ENCODE measurements at regions not wholly inside any gene's neighbourhood (a gene's known extent, or its start where the extent isn't known, plus 50 kb on each side); places are given as distances from the start of the nearest gene placed in this dataset.
"Not testable (repeated sequence)": the region's sequence is repeated elsewhere in the genome, so short reads cannot be mapped to it uniquely, and the experiment has no call there.

GRCh38 chr14:70269582-70269981 is 80.8 kb upstream of the SLC8A3 start:
- DNase-seq (ENCODE audit: low read depth): no peak
- in situ Hi-C loops (cut with HindIII; ENCODE audit: low pct_unique_long_range_greater_than_20kb, low sequenced_read_pairs): no loop called here

GRCh38 chr14:70268760-70269159 is 80.0 kb upstream of the SLC8A3 start:
- in situ Hi-C loops (cut with HindIII; ENCODE audit: low pct_unique_long_range_greater_than_20kb, low sequenced_read_pairs): no loop called here
- DNase-seq (ENCODE audit: low read depth): no peak

DNA sequence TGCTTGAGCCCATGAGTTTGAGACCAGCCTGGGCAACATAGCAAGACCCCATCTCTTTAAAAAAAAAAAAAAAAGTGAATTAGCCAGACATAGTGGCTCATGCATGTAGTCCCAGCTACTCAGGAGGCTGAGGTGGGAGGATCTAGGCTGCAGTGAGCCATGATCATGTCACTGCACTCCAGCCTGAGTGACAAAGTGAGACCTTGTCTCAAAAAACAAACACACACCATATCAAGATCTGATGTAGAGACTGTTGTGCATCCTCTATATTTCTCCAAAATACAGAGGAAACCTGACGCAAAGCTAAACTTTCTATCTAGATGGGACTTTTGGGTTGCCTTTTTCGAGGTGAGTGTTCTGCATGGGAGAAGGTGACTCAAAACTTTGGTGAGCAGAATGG is 77.4 kb upstream of the SLC8A3 start:
- DNase-seq (ENCODE audit: low read depth): no peak
- in situ Hi-C loops (cut with HindIII; ENCODE audit: low pct_unique_long_range_greater_than_20kb, low sequenced_read_pairs): no loop called here

DNA sequence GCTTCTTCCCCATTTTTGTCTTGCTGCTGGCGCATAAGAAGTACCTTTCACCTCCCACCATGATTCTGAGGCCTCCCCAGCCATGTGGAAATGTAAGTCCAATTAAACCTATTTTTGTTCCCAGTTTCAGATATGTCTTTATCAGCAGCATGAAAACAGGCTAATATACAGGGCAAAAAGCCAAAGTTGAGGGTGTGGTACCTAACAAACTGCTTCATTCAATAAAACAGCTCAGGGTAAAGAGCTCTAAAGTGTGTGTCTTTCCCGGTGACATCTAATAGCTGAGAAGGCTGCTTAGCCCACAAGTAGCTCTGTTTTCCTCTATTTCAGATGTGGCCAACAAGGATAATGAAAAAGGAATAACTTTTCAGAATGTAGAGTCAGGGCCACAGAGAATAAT is 76.7 kb upstream of the SLC8A3 start:
- in situ Hi-C loops (cut with HindIII; ENCODE audit: low pct_unique_long_range_greater_than_20kb, low sequenced_read_pairs): no loop called here

GRCh38 chr14:70259420-70259819 is 70.7 kb upstream of the SLC8A3 start:
- in situ Hi-C loops (cut with HindIII; ENCODE audit: low pct_unique_long_range_greater_than_20kb, low sequenced_read_pairs): no loop called here
- DNase-seq (ENCODE audit: low read depth): no peak

More for the DNA sequence above, 76.7 kb upstream of the SLC8A3 start:
- no peak for DNase-seq (ENCODE audit: low read depth)

GRCh38 chr14:70257526-70257925 is 68.8 kb upstream of the SLC8A3 start:
- in situ Hi-C loops (cut with HindIII; ENCODE audit: low pct_unique_long_range_greater_than_20kb, low sequenced_read_pairs): no loop called here
- no peak for DNase-seq (ENCODE audit: low read depth)

GRCh38 chr14:70256601-70257000 is 67.8 kb upstream of the SLC8A3 start:
- no peak for DNase-seq (ENCODE audit: low read depth)
- in situ Hi-C loops (cut with HindIII; ENCODE audit: low pct_unique_long_range_greater_than_20kb, low sequenced_read_pairs): no loop called here

DNA sequence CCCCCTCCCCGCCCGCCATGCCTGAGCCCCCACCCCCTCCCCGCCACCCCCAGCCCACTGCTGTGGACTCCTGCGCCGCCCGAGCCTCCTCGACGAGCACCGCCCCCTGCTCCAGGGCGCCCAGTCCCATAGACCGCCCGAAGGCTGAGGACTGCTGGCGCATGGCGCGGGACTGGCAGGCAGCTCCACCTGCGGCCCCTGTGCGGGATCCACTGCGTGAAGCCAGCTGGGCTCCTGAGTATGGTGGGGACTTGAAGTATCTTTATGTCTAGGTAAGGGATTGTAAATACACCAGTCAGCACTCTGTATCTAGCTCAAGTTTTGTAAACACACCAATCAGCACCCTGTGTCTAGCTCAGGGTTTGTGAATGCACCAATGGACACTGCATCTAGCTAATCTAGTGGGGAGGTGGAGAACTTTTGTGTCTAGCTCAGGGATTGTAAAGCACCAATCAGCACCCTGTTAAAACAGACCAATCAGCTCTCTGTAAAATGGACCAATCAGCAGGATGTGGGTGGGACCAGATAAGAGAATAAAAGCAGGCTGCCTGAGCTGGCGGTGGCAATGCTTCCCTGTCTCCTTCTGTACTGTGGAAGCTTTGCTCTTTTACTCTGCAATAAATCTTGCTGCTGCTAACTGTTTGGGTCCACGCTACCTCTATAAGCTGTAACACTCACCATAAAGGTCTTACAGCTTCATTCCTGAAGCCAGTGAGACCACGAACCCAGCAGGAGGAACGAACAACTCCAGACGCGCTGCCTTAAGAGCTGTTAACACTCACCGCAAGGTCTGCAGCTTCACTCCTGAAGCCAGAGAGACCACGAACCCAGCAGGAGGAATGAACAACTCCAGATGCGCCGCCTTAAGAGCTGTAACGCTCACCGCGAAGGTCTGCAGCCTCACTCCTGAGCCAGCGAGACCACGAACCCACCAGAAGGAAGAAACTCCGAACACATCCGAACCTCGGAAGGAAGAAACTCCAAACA is 66.6 kb upstream of the SLC8A3 start:
- in situ Hi-C loops (cut with HindIII; ENCODE audit: low pct_unique_long_range_greater_than_20kb, low sequenced_read_pairs): not testable (repeated sequence)
- DNase-seq (ENCODE audit: low read depth): peak; percentile 82

DNA sequence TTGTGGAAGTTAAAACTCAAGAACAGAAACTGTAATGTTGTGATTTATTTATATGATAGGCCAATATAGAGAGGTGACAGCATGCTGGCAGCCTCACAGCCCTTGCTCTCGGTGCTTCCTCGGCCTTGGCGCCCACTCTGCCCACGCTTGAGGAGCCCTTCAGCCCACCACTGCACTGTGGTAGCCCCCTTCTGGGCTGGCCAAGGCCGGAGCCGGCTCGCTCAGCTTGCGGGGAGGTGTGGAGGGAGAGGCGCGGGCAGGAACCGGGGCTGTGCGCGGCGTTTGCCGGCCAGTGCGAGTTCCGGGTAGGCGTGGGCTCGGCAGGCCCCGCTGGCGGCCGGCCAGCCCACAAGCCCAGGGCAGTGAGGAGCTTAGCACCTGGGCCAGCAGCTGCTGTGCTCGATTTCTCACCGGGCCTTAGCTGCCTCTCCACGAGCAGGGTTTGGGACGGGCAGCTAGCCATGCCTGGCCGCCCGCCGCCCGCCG is 65.8 kb upstream of the SLC8A3 start:
- in situ Hi-C loops (cut with HindIII; ENCODE audit: low pct_unique_long_range_greater_than_20kb, low sequenced_read_pairs): no loop called here
- peak; percentile 55 for DNase-seq (ENCODE audit: low read depth)

- in situ Hi-C loops (cut with HindIII; ENCODE audit: low pct_unique_long_range_greater_than_20kb, low sequenced_read_pairs); DNase-seq (ENCODE audit: low read depth): not testable (repeated sequence)
Measured at GRCh38 chr14:70253547-70253946, 64.8 kb upstream of the SLC8A3 start.

DNA sequence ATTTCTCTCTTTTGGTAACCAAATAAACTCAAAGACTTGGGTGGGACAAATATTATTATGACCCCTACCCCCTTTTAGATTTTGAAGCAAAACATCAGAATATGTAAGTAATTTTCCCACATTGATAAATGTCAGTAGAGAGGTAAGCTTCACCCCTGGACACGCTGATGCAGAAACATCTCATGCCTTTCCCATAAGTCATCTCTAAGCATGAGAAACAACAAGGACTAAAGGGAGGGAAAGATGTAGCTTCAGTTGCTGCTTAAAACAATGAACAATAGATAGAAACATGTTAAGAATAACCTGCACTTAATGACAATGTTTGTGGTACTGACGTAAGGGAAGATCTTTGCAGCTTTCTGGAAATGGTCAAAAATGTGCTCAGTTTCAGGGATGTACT is 56.3 kb upstream of the SLC8A3 start:
- in situ Hi-C loops (cut with HindIII; ENCODE audit: low pct_unique_long_range_greater_than_20kb, low sequenced_read_pairs): no loop called here

GRCh38 chr14:70239802-70240201 is 51.1 kb upstream of the SLC8A3 start:
- no peak for DNase-seq (ENCODE audit: low read depth)
- in situ Hi-C loops (cut with HindIII; ENCODE audit: low pct_unique_long_range_greater_than_20kb, low sequenced_read_pairs): no loop called here

More for the DNA sequence above, 56.3 kb upstream of the SLC8A3 start:
- DNase-seq (ENCODE audit: low read depth): no peak

- in situ Hi-C loops (cut with HindIII; ENCODE audit: low pct_unique_long_range_greater_than_20kb, low sequenced_read_pairs): not testable (repeated sequence)
Measured at GRCh38 chr14:70238635-70239034, 49.9 kb upstream of the SLC8A3 start.

More at GRCh38 chr14:70238635-70239034, 49.9 kb upstream of the SLC8A3 start:
- not testable (repeated sequence) for DNase-seq (ENCODE audit: low read depth)

Measured in Caki2 (cell line).